ENCODE measurements at regions not wholly inside any gene's neighbourhood (a gene's known extent, or its start where the extent isn't known, plus 50 kb on each side); places are given as distances from the start of the nearest gene placed in this dataset.

GRCh38 chr20:22204801-22205200 lies 379.6 kb downstream of the FOXA2 start:
- TF ChIP-seq, protein P1, sequence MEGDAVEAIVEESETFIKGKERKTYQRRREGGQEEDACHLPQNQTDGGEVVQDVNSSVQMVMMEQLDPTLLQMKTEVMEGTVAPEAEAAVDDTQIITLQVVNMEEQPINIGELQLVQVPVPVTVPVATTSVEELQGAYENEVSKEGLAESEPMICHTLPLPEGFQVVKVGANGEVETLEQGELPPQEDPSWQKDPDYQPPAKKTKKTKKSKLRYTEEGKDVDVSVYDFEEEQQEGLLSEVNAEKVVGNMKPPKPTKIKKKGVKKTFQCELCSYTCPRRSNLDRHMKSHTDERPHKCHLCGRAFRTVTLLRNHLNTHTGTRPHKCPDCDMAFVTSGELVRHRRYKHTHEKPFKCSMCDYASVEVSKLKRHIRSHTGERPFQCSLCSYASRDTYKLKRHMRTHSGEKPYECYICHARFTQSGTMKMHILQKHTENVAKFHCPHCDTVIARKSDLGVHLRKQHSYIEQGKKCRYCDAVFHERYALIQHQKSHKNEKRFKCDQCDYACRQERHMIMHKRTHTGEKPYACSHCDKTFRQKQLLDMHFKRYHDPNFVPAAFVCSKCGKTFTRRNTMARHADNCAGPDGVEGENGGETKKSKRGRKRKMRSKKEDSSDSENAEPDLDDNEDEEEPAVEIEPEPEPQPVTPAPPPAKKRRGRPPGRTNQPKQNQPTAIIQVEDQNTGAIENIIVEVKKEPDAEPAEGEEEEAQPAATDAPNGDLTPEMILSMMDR (IDR thresholded peaks at IDR 0.05), result no peak
- no peak for TF ChIP-seq POLR2AphosphoS5 (IDR thresholded peaks at IDR 0.05; ENCODE audit: insufficient read depth in 1 of 2, low read depth in 1 of 2)

Measured in vagina (tissue), 2 donors.